IMR-90 (cell line): ENCODE measurements at regions not wholly inside any gene's neighbourhood (a gene's known extent, or its start where the extent isn't known, plus 50 kb on each side); places are given as distances from the start of the nearest gene placed in this dataset.

Source experiments
- ATAC-seq: fragments of 200-7000 bp; cut with Tn5 transposase; 2 replicates; pipeline ENCODE4 v1.9.1; 2020; ENCODE audit warnings: low read depth, mild to moderate bottlenecking, moderate library complexity
- BruUV-seq: library from RNA; stranded (reverse); fragments of 400-500 nt; replicated peaks from 2 replicates; lab custom pipeline; 2021; lab: Mats Ljungman, UMichigan
- CTCF ChIA-PET: fragments of 300-600 bp; formaldehyde crosslinking; extraction: SDS; loops from one replicate; lab custom pipeline; 2021; ENCODE audit warnings: antibody characterized with exemption; lab: Yijun Ruan, JAX
- POLR2A ChIA-PET: fragments of 300-600 bp; sonication (Branson Sonifier 250); formaldehyde crosslinking; loops from one replicate; lab custom pipeline; 2022; ENCODE audit warnings: antibody characterized with exemption; ENCODE audit not compliant: unreplicated experiment; lab: Charles Lee
- DNase-seq: peaks from one replicate; pipeline ENCODE4 v3.0.0; 2013
- H2AFZ ChIP-seq: replicated peaks from 2 replicates; pipeline ENCODE3; 2013; ENCODE audit warnings: low read length, mild to moderate bottlenecking; ENCODE audit not compliant: poor library complexity
- H2AK5ac ChIP-seq: 2 replicates; pipeline ENCODE4 v1.6.1; 2013; ENCODE audit warnings: low read depth, low read length, inconsistent platforms
- H2AK9ac ChIP-seq: replicated peaks from 2 replicates; pipeline ENCODE3; 2013; ENCODE audit warnings: mild to moderate bottlenecking, low read depth, low read length, moderate library complexity; ENCODE audit not compliant: poor library complexity
- H2BK120ac ChIP-seq: 2 replicates; pipeline ENCODE4 v1.6.1; 2013; ENCODE audit warnings: low read depth, low read length, inconsistent platforms
- H2BK15ac ChIP-seq: 3 replicates; pipeline ENCODE4 v1.6.1; 2013; ENCODE audit warnings: low read depth, low read length, inconsistent platforms
- H2BK20ac ChIP-seq: 2 replicates; pipeline ENCODE4 v1.6.1; 2013; ENCODE audit warnings: low read depth, mild to moderate bottlenecking, inconsistent platforms, low read length, moderate library complexity
- H2BK5ac ChIP-seq: 2 replicates; pipeline ENCODE4 v1.6.1; 2013; ENCODE audit warnings: mild to moderate bottlenecking, low read depth, low read length, inconsistent platforms; ENCODE audit not compliant: poor library complexity, severe bottlenecking
- H3K14ac ChIP-seq: replicated peaks from 2 replicates; pipeline ENCODE4 v1.6.1; 2013; ENCODE audit warnings: low read depth, low read length, inconsistent platforms
- H3K18ac ChIP-seq: 2 replicates; pipeline ENCODE4 v1.6.1; 2013; ENCODE audit warnings: low read depth, low read length, control low read depth
- H3K23ac ChIP-seq: 2 replicates; pipeline ENCODE4 v1.6.1; 2013; ENCODE audit warnings: low read depth, low read length, inconsistent platforms
- H3K27ac ChIP-seq: 2 replicates; pipeline ENCODE4 v1.5.1; 2013; ENCODE audit warnings: mild to moderate bottlenecking, control low read depth, low read length; ENCODE audit not compliant: insufficient read depth
- H3K27me3 ChIP-seq: 2 replicates; pipeline ENCODE4 v1.6.1; 2013; ENCODE audit warnings: low read length; ENCODE audit not compliant: control insufficient read depth, insufficient read depth
- H3K36me3 ChIP-seq: 2 replicates; pipeline ENCODE4 v1.6.1; 2013; ENCODE audit warnings: low read length, mixed read lengths; ENCODE audit not compliant: control insufficient read depth, insufficient read depth
- H3K4ac ChIP-seq: 2 replicates; pipeline ENCODE4 v1.6.1; 2013; ENCODE audit warnings: low read depth, low read length, inconsistent platforms
- H3K4me1 ChIP-seq: 2 replicates; pipeline ENCODE4 v1.6.1; 2013; ENCODE audit warnings: low read length, mixed read lengths; ENCODE audit not compliant: control insufficient read depth, insufficient read depth
- H3K4me2 ChIP-seq: 2 replicates; pipeline ENCODE4 v1.6.1; 2013; ENCODE audit warnings: low read depth, mild to moderate bottlenecking, control low read depth, low read length, moderate library complexity
- H3K4me3 ChIP-seq: 2 replicates; pipeline ENCODE4 v1.5.1; 2013; ENCODE audit warnings: low read depth, mild to moderate bottlenecking, control low read depth, low read length, moderate library complexity; ENCODE audit not compliant: insufficient read depth
- H3K56ac ChIP-seq: 2 replicates; pipeline ENCODE4 v1.6.1; 2013; ENCODE audit warnings: low read length, inconsistent platforms; ENCODE audit not compliant: insufficient read depth; ENCODE audit errors: extremely low read depth
- H3K79me1 ChIP-seq, 2 experiments: 2 replicates each; pipeline ENCODE4 v1.6.1; 2013; ENCODE audit warnings: low read length in 2 of 2, inconsistent platforms in 1 of 2, low read depth in 1 of 2
- H3K9ac ChIP-seq: 2 replicates; pipeline ENCODE4 v1.6.1; 2013; ENCODE audit warnings: low read depth, low read length, control low read depth
- H3K9me1 ChIP-seq: 2 replicates; pipeline ENCODE4 v1.6.1; 2013; ENCODE audit warnings: low read length, inconsistent platforms; ENCODE audit not compliant: insufficient read depth
- H3K9me3 ChIP-seq: 2 replicates; pipeline ENCODE4 v1.6.1; 2013; ENCODE audit warnings: low read length; ENCODE audit not compliant: control insufficient read depth, insufficient read depth
- H4K20me1 ChIP-seq: 2 replicates; pipeline ENCODE4 v1.6.1; 2013; ENCODE audit warnings: low read length, inconsistent platforms; ENCODE audit not compliant: insufficient read depth
- H4K5ac ChIP-seq: 2 replicates; pipeline ENCODE4 v1.6.1; 2013; ENCODE audit warnings: mild to moderate bottlenecking, low read depth, low read length, control low read depth
- H4K8ac ChIP-seq, 2 experiments: 2 replicates each; pipeline ENCODE4 v1.6.1; 2013; ENCODE audit warnings: low read depth in 2 of 2, low read length in 2 of 2, control low read depth in 1 of 2, inconsistent platforms in 1 of 2
- H4K91ac ChIP-seq: 2 replicates; pipeline ENCODE4 v1.6.1; 2013; ENCODE audit warnings: low read depth, low read length, inconsistent platforms; ENCODE audit not compliant: insufficient read depth
- BHLHE40 ChIP-seq: fragments of 150-350 bp; IDR thresholded peaks from 2 replicates; pipeline ENCODE4 v1.6.1; 2016; ENCODE audit warnings: mild to moderate bottlenecking, low read depth, low read length
- CEBPB ChIP-seq: IDR thresholded peaks from 2 replicates; pipeline ENCODE4 v1.6.1; 2012; ENCODE audit warnings: low read depth, low read length, improper control_type of control experiment
- CHD1 ChIP-seq: IDR thresholded peaks from 2 replicates; pipeline ENCODE4 v1.6.1; 2012; ENCODE audit warnings: low read depth, low read length, improper control_type of control experiment
- CTCF ChIP-seq: conservative IDR thresholded peaks from 2 replicates; pipeline ENCODE4 v1.5.1; 2012; ENCODE audit warnings: mild to moderate bottlenecking, low read depth, low read length, improper control_type of control experiment
- ELK1 ChIP-seq: fragments of 150-350 bp; IDR thresholded peaks from 2 replicates; pipeline ENCODE4 v1.6.1; 2016; ENCODE audit warnings: low read depth, mild to moderate bottlenecking, low read length, moderate library complexity, borderline replicate concordance
- FOS ChIP-seq: fragments of 150-350 bp; IDR thresholded peaks from 2 replicates; pipeline ENCODE4 v1.6.1; 2016; ENCODE audit warnings: low read depth, low read length
- MAZ ChIP-seq: IDR thresholded peaks from 2 replicates; pipeline ENCODE4 v1.6.1; 2012; ENCODE audit warnings: low read depth, mild to moderate bottlenecking, low read length, improper control_type of control experiment, moderate library complexity, borderline replicate concordance
- MXI1 ChIP-seq: IDR thresholded peaks from 2 replicates; pipeline ENCODE4 v1.6.1; 2012; ENCODE audit warnings: low read depth, mild to moderate bottlenecking, low read length, moderate library complexity, borderline replicate concordance
- NFE2L2 ChIP-seq: fragments of 150-350 bp; IDR thresholded peaks from 2 replicates; pipeline ENCODE4 v1.6.1; 2016; ENCODE audit warnings: low read depth, mild to moderate bottlenecking, low read length
- POLR2A ChIP-seq: IDR thresholded peaks from 2 replicates; pipeline ENCODE4 v1.6.1; 2012; ENCODE audit warnings: mild to moderate bottlenecking, low read depth, low read length
- RAD21 ChIP-seq: IDR thresholded peaks from 2 replicates; pipeline ENCODE4 v1.6.1; 2012; ENCODE audit warnings: low read length, improper control_type of control experiment
- RCOR1 ChIP-seq: IDR thresholded peaks from 2 replicates; pipeline ENCODE4 v1.6.1; 2012; ENCODE audit warnings: mild to moderate bottlenecking, low read length, improper control_type of control experiment; ENCODE audit not compliant: insufficient replicate concordance
- RFX5 ChIP-seq: IDR thresholded peaks from 2 replicates; pipeline ENCODE4 v1.8.0; 2012; ENCODE audit warnings: low read depth, mild to moderate bottlenecking, low read length, moderate library complexity
- SMC3 ChIP-seq: fragments of 150-350 bp; IDR thresholded peaks from 2 replicates; pipeline ENCODE4 v1.6.1; 2016; ENCODE audit warnings: low read depth, mild to moderate bottlenecking, antibody characterized with exemption, low read length, moderate library complexity
- USF2 ChIP-seq: fragments of 150-350 bp; IDR thresholded peaks from 2 replicates; pipeline ENCODE4 v1.6.1; 2017; ENCODE audit warnings: mild to moderate bottlenecking, antibody characterized with exemption, low read length, low read depth
- WGBS, 2 experiments: methylation state at CpG; one replicate each; pipeline versions ENCODE4 v1.1.5 to v1.1.7; 2013; ENCODE audit warnings: missing lambda C conversion rate in 2 of 2; ENCODE audit not compliant: insufficient read length in 1 of 2; ENCODE audit errors: extremely low coverage in 2 of 2; 5-methylcytosine and 5-hydroxymethylcytosine counted together
- dilution Hi-C: fragments of 300-500 bp; cut with HindIII; formaldehyde crosslinking; loops from one replicate; pipeline ENCODE4 v1.14.3; 2018; ENCODE audit warnings: low sequenced_read_pairs; ENCODE audit not compliant: unreplicated experiment
- in situ Hi-C: fragments of 300-500 bp; cut with MboI; formaldehyde crosslinking; loops from 3 replicates; pipeline ENCODE4 v1.14.3; 2019; ENCODE audit warnings: low sequenced_read_pairs, inconsistent platforms, mixed read lengths
- intact Hi-C: fragments of 100-400 bp; cut with micrococcal nuclease; formaldehyde crosslinking; loops from 2 replicates; pipeline ENCODE4 v1.10.0; 2022

GRCh38 chr9:104269996-104270963 is 176.2 kb downstream of the SMC2 start:
- ChIA-PET POLR2A (no interaction called here), CTCF (no interaction called here)
- DNase-seq (no peak), ATAC-seq (no peak)
- H4K8ac ChIP-seq: no peak overlapping the region
- WGBS, 2 experiments: 34% methylated on average over 2 of the region's 4 CpGs; no CpG with 5 or more reads in 1 of the 2 experiments
- H2BK5ac ChIP-seq: no peak overlapping the region
- H3K18ac ChIP-seq: no peak overlapping the region
- no peaks in the 10 kb centered on the region for H3K9me1 ChIP-seq
- in situ Hi-C loops (no loop called here), intact Hi-C loops (no loop called here), dilution Hi-C loops (no loop called here)
- no peak overlapping the region for H3K56ac ChIP-seq
- peaks cover 2% of the 10 kb centered on the region; the same call in 1 of the 2 replicates for H3K9me3 ChIP-seq
- no peak overlapping the region for H4K5ac ChIP-seq
- H3K27ac ChIP-seq: no peak overlapping the region
- no peaks in the 10 kb centered on the region for H3K27me3 ChIP-seq
- no peak overlapping the region for H4K91ac ChIP-seq
- no peak overlapping the region for H2AK9ac ChIP-seq
- no peak overlapping the region for H3K14ac ChIP-seq
- H3K4me3 ChIP-seq: no peak overlapping the region
- H3K4ac ChIP-seq: no peak overlapping the region
- H2BK15ac ChIP-seq: no peak overlapping the region
- no peak overlapping the region for H2AFZ ChIP-seq
- H4K20me1 ChIP-seq: no peaks in the 10 kb centered on the region
- H2AK5ac ChIP-seq: no peak overlapping the region
- H3K23ac ChIP-seq: no peak overlapping the region
- BruUV-seq: no TSS peak
- no peak overlapping the region for H3K4me2 ChIP-seq
- H3K4me1 ChIP-seq: no peaks in the 10 kb centered on the region
- H3K79me1 ChIP-seq: no peaks in the 10 kb centered on the region
- no peak overlapping the region for H2BK120ac ChIP-seq
- H3K9ac ChIP-seq: no peak overlapping the region
- H3K36me3 ChIP-seq: no peaks in the 10 kb centered on the region
- no peak overlapping the region for H2BK20ac ChIP-seq
- TF ChIP-seq SMC3: no peak
- TF ChIP-seq CEBPB: no peak
- no peak for TF ChIP-seq CTCF
- TF ChIP-seq USF2: no peak
- no peak for TF ChIP-seq POLR2A
- TF ChIP-seq MAZ: no peak
- no peak for TF ChIP-seq RFX5
- no peak for TF ChIP-seq MXI1
- no peak for TF ChIP-seq FOS
- TF ChIP-seq NFE2L2: no peak
- TF ChIP-seq ELK1: no peak
- no peak for TF ChIP-seq CHD1
- no peak for TF ChIP-seq BHLHE40
- TF ChIP-seq RAD21: no peak
- no peak for TF ChIP-seq RCOR1
